Mucosa of stomach (tissue), 1 donor: ENCODE measurements at regions not wholly inside any gene's neighbourhood (a gene's known extent, or its start where the extent isn't known, plus 50 kb on each side); places are given as distances from the start of the nearest gene placed in this dataset.
"Not testable (repeated sequence)": the region's sequence is repeated elsewhere in the genome, so short reads cannot be mapped to it uniquely, and the experiment has no call there.

Experiments
- H3K27me3 ChIP-seq: one replicate; pipeline ENCODE4 v1.7.0; 2013; ENCODE audit warnings: mild to moderate bottlenecking, low read length; ENCODE audit not compliant: control insufficient read depth, insufficient read depth
- H3K36me3 ChIP-seq: one replicate; pipeline ENCODE4 v1.7.0; 2013; ENCODE audit warnings: low read length; ENCODE audit not compliant: control insufficient read depth, insufficient read depth
- H3K4me1 ChIP-seq: one replicate; pipeline ENCODE4 v1.7.0; 2013; ENCODE audit warnings: mild to moderate bottlenecking, low read length; ENCODE audit not compliant: control insufficient read depth, insufficient read depth
- H3K4me3 ChIP-seq: one replicate; pipeline ENCODE4 v1.7.0; 2013; ENCODE audit warnings: low read length
- H3K9ac ChIP-seq: one replicate; pipeline ENCODE4 v1.7.0; 2013; ENCODE audit warnings: mild to moderate bottlenecking, low read length, moderate library complexity
- H3K9me3 ChIP-seq: one replicate; pipeline ENCODE4 v1.7.0; 2013; ENCODE audit warnings: mild to moderate bottlenecking, low read length, moderate library complexity; ENCODE audit not compliant: control insufficient read depth
- donor health status: Pancreatic carcinoma.

DNA sequence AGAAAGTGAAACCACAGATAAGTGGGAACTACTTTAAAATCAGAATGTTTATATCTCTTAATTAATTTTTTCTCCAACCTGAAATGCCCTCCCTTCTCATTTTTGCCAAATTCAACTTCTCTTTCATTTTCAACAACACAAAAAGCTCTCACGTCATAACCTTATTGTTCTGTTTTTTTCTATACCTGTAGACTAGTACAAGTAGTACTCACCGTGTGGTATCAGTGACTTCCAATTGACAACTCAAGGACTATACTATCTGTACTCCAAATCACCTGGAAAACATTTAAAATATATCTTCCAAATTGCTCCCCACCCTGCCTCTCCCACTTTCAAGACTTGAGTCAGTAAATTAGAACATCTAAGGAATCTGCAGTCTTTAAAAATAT is 72.8 kb upstream of the ZNF280D start:
- Histone ChIP-seq H3K4me1 (no peaks in the 10 kb centered on the region), H3K4me3 (no peak overlapping the region), H3K9ac (no peak overlapping the region), H3K9me3 (peaks cover 5% of the 10 kb centered on the region), H3K27me3 (no peaks in the 10 kb centered on the region), H3K36me3 (no peaks in the 10 kb centered on the region)

DNA sequence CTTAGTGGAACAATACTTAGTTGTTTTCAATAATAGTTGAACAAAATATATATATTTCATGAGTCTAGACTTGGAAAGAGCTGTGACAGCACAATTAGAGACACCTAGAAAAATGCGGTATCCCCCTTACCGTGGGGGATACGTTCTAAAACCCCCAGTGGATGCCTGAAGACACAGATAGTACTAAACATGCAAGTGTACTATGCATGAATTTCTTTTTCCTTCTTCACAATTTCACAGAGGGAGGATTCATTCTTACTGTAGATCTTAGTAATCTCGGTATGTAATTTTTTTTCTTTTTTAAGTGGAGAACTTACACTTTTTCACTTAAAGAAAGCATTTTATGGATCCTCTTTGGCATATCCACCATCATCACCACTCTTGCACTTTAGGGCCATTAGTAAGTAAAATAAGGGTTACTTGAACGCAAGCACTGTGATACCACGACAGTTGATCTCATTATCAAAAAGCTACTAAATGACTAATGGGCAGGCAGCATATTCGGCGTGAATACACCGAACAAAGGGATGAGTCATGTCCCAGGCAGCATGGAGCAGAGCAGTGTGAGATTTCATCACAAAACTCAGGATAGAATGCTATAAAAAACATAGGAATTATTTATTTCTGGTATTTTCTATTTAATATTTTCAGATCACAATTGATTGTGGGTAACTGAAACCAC is 72.3 kb upstream of the ZNF280D start:
- Histone ChIP-seq H3K27me3 (no peaks in the 10 kb centered on the region), H3K9me3 (peaks cover 5% of the 10 kb centered on the region), H3K4me1 (no peaks in the 10 kb centered on the region), H3K36me3 (no peaks in the 10 kb centered on the region), H3K9ac (no peak overlapping the region), H3K4me3 (no peak overlapping the region)

GRCh38 chr15:56804938-56805337 is 71.6 kb upstream of the ZNF280D start:
- no peaks in the 10 kb centered on the region for H3K36me3 ChIP-seq
- H3K27me3 ChIP-seq, result no peaks in the 10 kb centered on the region
- H3K4me3 ChIP-seq, result no peak overlapping the region
- no peaks in the 10 kb centered on the region for H3K4me1 ChIP-seq
- no peak overlapping the region for H3K9ac ChIP-seq
- H3K9me3 ChIP-seq, result peaks cover 5% of the 10 kb centered on the region

DNA sequence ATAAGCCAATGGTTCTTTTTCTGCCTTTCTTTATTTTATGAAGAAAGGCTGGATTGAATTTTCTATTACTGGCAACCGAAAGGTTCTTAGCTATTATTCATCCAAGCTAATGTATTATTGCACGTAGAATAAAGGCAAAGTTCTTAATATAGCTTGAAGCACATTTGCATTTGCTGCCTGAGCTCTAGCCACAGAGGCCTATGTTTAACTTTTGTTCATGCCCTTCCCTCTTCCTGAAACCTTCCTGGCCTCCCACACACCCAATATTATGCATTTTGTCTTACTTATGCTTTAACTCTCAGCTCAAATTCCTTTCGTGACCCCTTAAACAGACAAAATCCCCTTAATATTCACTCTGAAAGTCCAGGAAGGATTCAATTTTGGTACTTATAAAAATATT is 71.0 kb upstream of the ZNF280D start:
- no peaks in the 10 kb centered on the region for H3K4me1 ChIP-seq
- no peak overlapping the region for H3K9ac ChIP-seq
- peaks cover 5% of the 10 kb centered on the region for H3K9me3 ChIP-seq
- H3K27me3 ChIP-seq, result no peaks in the 10 kb centered on the region
- H3K36me3 ChIP-seq, result no peaks in the 10 kb centered on the region
- H3K4me3 ChIP-seq, result no peak overlapping the region

DNA sequence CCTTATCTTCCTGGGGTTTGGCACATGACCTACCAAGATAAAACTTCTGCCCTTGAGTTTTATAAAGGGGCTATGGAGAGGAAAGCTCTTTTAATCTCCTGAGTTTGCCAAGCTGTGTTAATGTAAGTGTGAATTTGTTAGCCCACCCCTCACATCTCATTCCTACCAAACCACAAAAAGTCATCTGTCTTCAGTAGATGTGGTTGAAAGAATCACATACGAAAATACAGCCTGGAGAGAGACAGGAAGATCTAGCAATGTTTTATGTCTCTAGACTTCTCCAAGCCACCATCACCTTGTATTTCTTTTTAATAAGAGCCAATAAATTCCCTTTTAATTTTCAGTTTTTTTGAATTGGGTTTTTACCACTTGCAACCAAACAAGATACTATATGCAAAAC is 68.9 kb upstream of the ZNF280D start:
- Histone ChIP-seq H3K4me1 (no peaks in the 10 kb centered on the region), H3K9me3 (no peaks in the 10 kb centered on the region), H3K36me3 (no peaks in the 10 kb centered on the region), H3K27me3 (no peaks in the 10 kb centered on the region), H3K4me3 (no peak overlapping the region), H3K9ac (no peak overlapping the region)

GRCh38 chr15:56798639-56799038 is 65.3 kb upstream of the ZNF280D start:
- H3K36me3 ChIP-seq, result no peaks in the 10 kb centered on the region
- H3K4me3 ChIP-seq, result no peak overlapping the region
- H3K4me1 ChIP-seq, result no peaks in the 10 kb centered on the region
- H3K9ac ChIP-seq, result no peak overlapping the region
- H3K27me3 ChIP-seq, result no peaks in the 10 kb centered on the region
- H3K9me3 ChIP-seq, result no peaks in the 10 kb centered on the region

- Histone ChIP-seq H3K27me3 (no peaks in the 10 kb centered on the region), H3K36me3 (no peaks in the 10 kb centered on the region), H3K4me1 (no peaks in the 10 kb centered on the region), H3K9ac (no peak overlapping the region), H3K9me3 (no peaks in the 10 kb centered on the region), H3K4me3 (no peak overlapping the region)
Measured at GRCh38 chr15:56797720-56798275, 64.5 kb upstream of the ZNF280D start.

- no peaks in the 10 kb centered on the region for H3K4me1 ChIP-seq
- no peak overlapping the region for H3K4me3 ChIP-seq
- no peaks in the 10 kb centered on the region for H3K9me3 ChIP-seq
- H3K27me3 ChIP-seq, result no peaks in the 10 kb centered on the region
- no peak overlapping the region for H3K9ac ChIP-seq
- no peaks in the 10 kb centered on the region for H3K36me3 ChIP-seq
Measured at GRCh38 chr15:56795502-56795901, 62.2 kb upstream of the ZNF280D start.

DNA sequence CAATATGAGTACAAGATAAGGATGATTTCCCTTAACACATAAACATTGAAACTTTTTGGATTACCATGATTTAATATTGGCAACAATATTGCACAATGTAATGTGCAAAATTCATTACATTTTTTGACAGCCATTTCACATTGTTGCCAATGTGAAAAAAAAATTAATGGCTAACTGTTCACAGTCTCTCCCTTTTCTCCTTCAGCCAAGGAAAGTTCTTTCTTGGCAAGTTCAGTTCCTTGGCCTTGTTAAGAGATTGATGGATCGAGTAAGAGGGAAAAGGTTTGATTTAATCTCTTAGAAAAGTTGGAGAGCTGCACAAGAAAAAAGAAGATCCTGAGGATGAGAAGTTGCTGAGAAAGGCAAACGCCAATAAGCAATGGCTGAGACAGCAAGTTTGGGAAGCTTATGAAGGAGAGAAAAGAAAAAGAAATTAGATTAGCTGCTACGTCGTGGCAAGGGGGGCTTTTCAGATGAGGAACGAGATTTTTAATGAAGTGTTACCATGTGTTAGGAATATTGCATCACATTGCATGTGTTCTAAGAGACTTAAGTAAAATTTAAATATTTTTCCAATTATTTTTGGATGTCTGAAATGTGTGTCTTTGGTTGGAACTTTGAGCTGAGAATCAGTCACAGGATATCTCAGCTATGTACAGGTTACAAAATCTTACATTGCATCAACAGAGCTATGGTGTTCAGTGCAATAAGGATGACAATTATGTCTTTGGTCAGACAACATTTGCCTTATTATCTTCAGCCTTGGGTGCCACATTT is 61.4 kb upstream of the ZNF280D start:
- no peak overlapping the region for H3K9ac ChIP-seq
- H3K4me3 ChIP-seq, result no peak overlapping the region
- no peaks in the 10 kb centered on the region for H3K9me3 ChIP-seq
- H3K27me3 ChIP-seq, result no peaks in the 10 kb centered on the region
- H3K4me1 ChIP-seq, result no peaks in the 10 kb centered on the region
- no peaks in the 10 kb centered on the region for H3K36me3 ChIP-seq

- no peaks in the 10 kb centered on the region for H3K36me3 ChIP-seq
- no peaks in the 10 kb centered on the region for H3K4me1 ChIP-seq
- H3K9ac ChIP-seq, result no peak overlapping the region
- no peak overlapping the region for H3K4me3 ChIP-seq
- H3K27me3 ChIP-seq, result no peaks in the 10 kb centered on the region
- no peaks in the 10 kb centered on the region for H3K9me3 ChIP-seq
Measured at GRCh38 chr15:56794165-56794552, 60.9 kb upstream of the ZNF280D start.

DNA sequence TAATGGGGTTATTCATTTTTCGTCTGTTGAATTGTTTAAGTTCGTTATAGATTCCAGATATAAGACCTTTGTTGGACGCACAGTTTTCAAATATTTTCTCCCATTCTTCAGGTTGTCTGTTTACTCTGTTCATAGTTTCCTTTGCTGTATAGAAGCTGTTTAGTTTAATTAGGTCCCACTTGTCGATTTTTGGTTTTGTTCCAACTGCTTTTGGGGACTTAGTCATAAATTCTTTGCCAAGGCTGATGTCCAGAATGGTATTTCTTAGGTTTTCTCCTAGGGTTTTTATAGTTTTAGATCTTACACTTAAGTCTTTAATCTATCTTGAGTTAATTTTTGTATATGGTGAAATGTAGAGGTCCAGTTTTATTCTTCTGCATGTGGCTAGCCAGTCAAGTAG is 58.9 kb upstream of the ZNF280D start:
- no peaks in the 10 kb centered on the region for H3K4me1 ChIP-seq

GRCh38 chr15:56791521-56791920 is 58.2 kb upstream of the ZNF280D start:
- not testable (repeated sequence) for H3K27me3 ChIP-seq, H3K9ac ChIP-seq, H3K9me3 ChIP-seq, H3K4me1 ChIP-seq, H3K36me3 ChIP-seq, H3K4me3 ChIP-seq

More for the DNA sequence above, 58.9 kb upstream of the ZNF280D start:
- Histone ChIP-seq H3K4me3 (no peak overlapping the region), H3K36me3 (no peaks in the 10 kb centered on the region), H3K9me3 (no peaks in the 10 kb centered on the region), H3K27me3 (no peaks in the 10 kb centered on the region), H3K9ac (no peak overlapping the region)
